Activated CD8-positive, alpha-beta memory T cell treated with anti-CD3 and anti-CD28 coated beads for 36 hours (primary cell): ENCODE measurements at regions not wholly inside any gene's neighbourhood (a gene's known extent, or its start where the extent isn't known, plus 50 kb on each side); places are given as distances from the start of the nearest gene placed in this dataset.

ENCODE experiments used
- CTCF ChIA-PET: fragments of 350-600 bp; sonication (Branson Sonifier 250); formaldehyde crosslinking; loops from one replicate; lab custom pipeline; 2021; ENCODE audit warnings: antibody characterized with exemption; lab: Charles Lee
- POLR2A ChIA-PET: fragments of 350-600 bp; sonication (Branson Sonifier 250); formaldehyde crosslinking; loops from one replicate; lab custom pipeline; 2021; ENCODE audit warnings: antibody characterized with exemption; lab: Charles Lee

DNA sequence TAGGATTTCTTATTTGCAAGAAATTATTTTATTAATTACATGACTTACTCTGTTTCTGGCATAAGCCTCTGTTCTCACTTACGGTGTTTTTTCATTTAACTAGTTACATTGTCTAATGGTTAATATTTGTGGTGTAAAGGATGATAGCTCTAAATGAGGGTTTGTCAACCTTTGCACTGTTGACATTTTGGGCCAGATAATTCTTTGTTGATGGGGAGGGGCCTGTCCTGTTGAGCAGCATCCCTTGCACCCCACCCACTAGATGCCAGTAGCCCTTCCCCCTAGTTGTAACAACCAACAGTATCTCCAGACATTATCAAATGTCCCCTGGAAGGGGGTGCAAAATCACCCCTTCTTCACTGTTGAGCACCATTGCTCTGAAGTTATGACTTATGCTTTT is 83.6 kb upstream of the SLC44A3 start:
- CTCF ChIA-PET: no interaction called here
- POLR2A ChIA-PET: no interaction called here

GRCh38 chr1:94736073-94736472 is 84.1 kb upstream of the SLC44A3 start:
- POLR2A ChIA-PET: no interaction called here
- CTCF ChIA-PET: no interaction called here

- POLR2A ChIA-PET: no interaction called here
Measured at GRCh38 chr1:94734963-94735901, 84.9 kb upstream of the SLC44A3 start.

DNA sequence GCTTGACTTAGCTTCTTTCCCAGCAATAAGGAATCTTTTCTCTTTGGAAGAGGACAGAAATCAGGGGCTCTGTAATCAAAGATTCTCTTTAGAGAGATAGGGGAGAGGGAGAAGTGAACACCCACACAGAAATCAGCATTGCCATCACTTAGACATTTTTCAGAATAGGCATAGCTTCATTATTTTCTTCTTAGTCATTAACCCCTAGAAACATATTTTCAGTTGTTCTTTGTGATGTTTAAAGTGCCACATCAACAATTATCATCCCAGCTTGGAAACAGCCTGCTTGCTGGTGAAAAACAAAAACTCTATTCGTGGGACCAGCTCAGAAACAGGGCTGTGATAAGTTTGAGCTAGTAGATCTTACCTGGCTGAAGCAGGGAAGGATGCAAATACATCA is 88.3 kb upstream of the SLC44A3 start:
- POLR2A ChIA-PET: no interaction called here
- CTCF ChIA-PET: no interaction called here

More at GRCh38 chr1:94734963-94735901, 84.9 kb upstream of the SLC44A3 start:
- CTCF ChIA-PET: no interaction called here

- ChIA-PET CTCF (no interaction called here), POLR2A (interaction anchor here (0.6 kb wide), 1 partner anchor 7 kb away, joined by 5 read pairs; no protein-coding TSS in a partner anchor)
Measured at GRCh38 chr1:94730450-94730849, 89.7 kb upstream of the SLC44A3 start.

DNA sequence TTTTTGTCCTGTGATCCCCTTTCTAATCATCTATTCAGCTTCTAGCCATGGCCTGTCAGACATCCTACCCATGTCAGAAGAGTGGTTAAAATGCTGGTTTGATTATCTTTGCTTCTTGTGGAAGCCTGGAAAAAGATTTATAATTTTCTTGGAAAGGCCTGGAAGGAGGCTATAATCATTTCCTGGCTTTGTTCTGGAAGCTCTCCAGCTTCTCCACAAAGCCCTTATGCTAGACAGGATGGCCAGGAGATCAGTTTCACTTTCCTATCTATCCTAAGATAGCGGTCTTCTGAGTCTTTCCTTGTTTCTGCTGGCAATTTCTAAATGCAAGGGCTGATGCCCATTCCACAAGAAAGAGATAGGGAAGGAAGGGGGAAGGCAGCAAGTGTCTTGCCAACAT is 90.9 kb upstream of the SLC44A3 start:
- ChIA-PET CTCF (no interaction called here), POLR2A (no interaction called here)

GRCh38 chr1:94727846-94728715 is 92.1 kb upstream of the SLC44A3 start:
- ChIA-PET POLR2A (no interaction called here), CTCF (no interaction called here)

- CTCF ChIA-PET: no interaction called here
- POLR2A ChIA-PET: no interaction called here
Measured at GRCh38 chr1:94726981-94727685, 93.0 kb upstream of the SLC44A3 start.

- POLR2A ChIA-PET: no interaction called here
- CTCF ChIA-PET: no interaction called here
Measured at GRCh38 chr1:94725566-94725965, 94.6 kb upstream of the SLC44A3 start.

- ChIA-PET CTCF (no interaction called here), POLR2A (no interaction called here)
Measured at GRCh38 chr1:94723894-94724293, 96.3 kb upstream of the SLC44A3 start.

- POLR2A ChIA-PET: no interaction called here
- CTCF ChIA-PET: no interaction called here
Measured at GRCh38 chr1:94723463-94723862, 96.7 kb upstream of the SLC44A3 start.

DNA sequence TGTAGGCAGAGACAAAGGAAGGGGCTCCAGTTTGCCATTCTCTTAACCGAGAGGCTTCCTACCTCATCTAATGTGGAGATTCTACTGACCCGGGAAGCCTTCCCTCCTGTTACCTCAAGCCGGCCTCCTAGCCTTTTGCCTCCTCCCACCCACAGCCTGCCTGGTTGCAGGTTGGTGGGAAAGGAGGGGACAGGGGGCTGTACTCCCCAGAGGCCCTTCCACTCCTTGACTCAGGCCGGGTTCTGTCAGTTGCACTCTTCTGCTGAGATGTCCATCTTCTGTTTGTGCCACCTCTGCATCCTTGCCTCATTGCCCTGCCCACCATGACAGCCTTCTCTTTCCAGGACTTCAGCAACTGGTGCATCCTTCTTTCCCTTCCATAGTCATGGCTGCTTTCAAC is 98.0 kb upstream of the SLC44A3 start:
- CTCF ChIA-PET: no interaction called here
- POLR2A ChIA-PET: no interaction called here

GRCh38 chr1:94721240-94721639 is 98.9 kb upstream of the SLC44A3 start:
- ChIA-PET POLR2A (no interaction called here), CTCF (no interaction called here)

GRCh38 chr1:94719926-94720793 is 100.0 kb upstream of the SLC44A3 start:
- CTCF ChIA-PET: interaction anchor here (0.6 kb wide), 1 partner anchor 72 kb away, joined by 3 read pairs; no protein-coding TSS in a partner anchor
- POLR2A ChIA-PET: no interaction called here

DNA sequence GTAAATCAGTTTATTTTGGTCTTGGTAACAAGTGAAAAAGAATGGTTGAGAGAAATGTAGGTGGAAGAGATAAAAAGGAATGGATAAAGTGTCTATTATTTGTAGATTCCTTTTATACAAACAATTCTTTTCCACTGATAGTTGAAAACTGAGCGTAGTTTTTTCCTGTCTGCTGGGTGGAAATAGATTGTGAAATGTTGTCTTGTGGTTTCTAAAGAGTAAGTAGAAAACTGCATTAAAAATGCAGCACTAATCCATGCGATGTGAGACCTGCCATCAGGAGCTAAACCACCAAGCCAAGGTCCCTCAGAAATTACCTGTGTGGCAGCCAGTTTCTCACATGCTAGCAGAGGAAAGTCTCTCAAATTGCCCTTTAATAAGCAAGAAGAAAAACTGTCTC is 103.2 kb upstream of the SLC44A3 start:
- ChIA-PET CTCF (no interaction called here), POLR2A (no interaction called here)

- CTCF ChIA-PET: no interaction called here
- POLR2A ChIA-PET: no interaction called here
Measured at GRCh38 chr1:94715321-94715720, 104.8 kb upstream of the SLC44A3 start.

GRCh38 chr1:94714552-94714951 is 105.6 kb upstream of the SLC44A3 start:
- ChIA-PET CTCF (no interaction called here), POLR2A (no interaction called here)

GRCh38 chr1:94714152-94714551 is 106.0 kb upstream of the SLC44A3 start:
- POLR2A ChIA-PET: no interaction called here
- CTCF ChIA-PET: no interaction called here
